HepG2 (cell line): ENCODE measurements at regions not wholly inside any gene's neighbourhood (a gene's known extent, or its start where the extent isn't known, plus 50 kb on each side); places are given as distances from the start of the nearest gene placed in this dataset.
A peak's percentile ranks its signal among the peaks of the same experiment; 100 is the strongest.

Experiments used
- ARID3A ChIP-seq: IDR thresholded peaks from 2 replicates; pipeline ENCODE4 v1.6.1; 2012; ENCODE audit warnings: low read depth, low read length, improper control_type of control experiment
- IRF2 ChIP-seq: IDR thresholded peaks from 2 replicates; pipeline ENCODE4 v1.6.1; 2018; ENCODE audit warnings: missing genetic modification reagents, missing compliant biosample characterization
- KAT8 ChIP-seq: IDR thresholded peaks from 2 replicates; pipeline ENCODE4 v1.6.1; 2016; ENCODE audit warnings: missing genetic modification reagents, missing compliant biosample characterization
- KLF6 ChIP-seq: IDR thresholded peaks from 2 replicates; pipeline ENCODE4 v1.8.0; 2016; ENCODE audit warnings: missing biosample characterization, missing genetic modification reagents
- PLSCR1 ChIP-seq: sonication (generic); formaldehyde crosslinking; IDR thresholded peaks from 2 replicates; pipeline ENCODE4 v1.5.0; 2020; ENCODE audit warnings: missing genetic modification reagents, mild to moderate bottlenecking, borderline replicate concordance
- PRDM10 ChIP-seq: sonication (generic); formaldehyde crosslinking; IDR thresholded peaks from 2 replicates; pipeline ENCODE4 v1.4.0; 2020; ENCODE audit warnings: low read depth, missing genetic modification reagents
- RBAK ChIP-seq: sonication (generic); formaldehyde crosslinking; IDR thresholded peaks from 2 replicates; pipeline ENCODE4 v1.5.1; 2020; ENCODE audit warnings: mild to moderate bottlenecking, missing genetic modification reagents
- TCF7 ChIP-seq: sonication (generic); IDR thresholded peaks from 2 replicates; pipeline ENCODE4 v1.6.1; 2016; ENCODE audit warnings: antibody characterized with exemption, low read depth
- ZBTB40 ChIP-seq, 2 experiments: fragments of 450-650 bp in 1 of 2; sonication (generic) in 1 of 2; formaldehyde crosslinking in 1 of 2; IDR thresholded peaks; 2 replicates each; pipeline versions ENCODE4 v1.6.1 to v1.8.0; 2016 to 2022; ENCODE audit warnings: antibody characterized with exemption in 1 of 2, mild to moderate bottlenecking in 1 of 2, missing genetic modification reagents in 1 of 2
- ZNF101 ChIP-seq: sonication (generic); formaldehyde crosslinking; IDR thresholded peaks from 2 replicates; pipeline ENCODE4 v1.4.0; 2020; ENCODE audit warnings: mild to moderate bottlenecking, low read depth, missing genetic modification reagents, borderline replicate concordance
- ZNF317 ChIP-seq: sonication (generic); formaldehyde crosslinking; IDR thresholded peaks from 2 replicates; pipeline ENCODE4 v1.5.0; 2020; ENCODE audit warnings: mild to moderate bottlenecking, missing genetic modification reagents
- ZNF382 ChIP-seq: sonication (generic); formaldehyde crosslinking; IDR thresholded peaks from 2 replicates; pipeline ENCODE4 v1.5.0; 2020; ENCODE audit warnings: missing genetic modification reagents, mild to moderate bottlenecking, borderline replicate concordance
- ZNF746 ChIP-seq: sonication (generic); formaldehyde crosslinking; IDR thresholded peaks from 2 replicates; pipeline ENCODE4 v1.8.0; 2022; ENCODE audit warnings: mild to moderate bottlenecking, missing genetic modification reagents
- ZNF781 ChIP-seq: sonication (generic); formaldehyde crosslinking; IDR thresholded peaks from 2 replicates; pipeline ENCODE4 v1.5.1; 2020; ENCODE audit warnings: borderline replicate concordance, mild to moderate bottlenecking, missing genetic modification reagents; ENCODE audit errors: not compliant biosample characterization

- TF ChIP-seq PRDM10 (CRISPR knock-in tag) = no peak
- TF ChIP-seq ZNF101 = no peak
- TF ChIP-seq ZNF317 (CRISPR knock-in tag) = peak; percentile 60; the same call in 1 of the 2 replicates
- no peak for TF ChIP-seq IRF2 (CRISPR knock-in tag)
- no peak for TF ChIP-seq RBAK
- TF ChIP-seq PLSCR1 (CRISPR knock-in tag) = no peak
- TF ChIP-seq ZBTB40 (IDR thresholded peaks at IDR 0.05) = no peak
- TF ChIP-seq ZBTB40 (CRISPR knock-in tag; IDR thresholded peaks at IDR 0.05) = no peak
- no peak for TF ChIP-seq ZNF382 (CRISPR knock-in tag)
- peak; percentile 40; the same call in 1 of the 2 replicates for TF ChIP-seq KAT8
- no peak for TF ChIP-seq KLF6 (CRISPR knock-in tag)
- TF ChIP-seq TCF7 = no peak
- TF ChIP-seq ARID3A = peak; percentile 69; the same call in 1 of the 2 replicates
- TF ChIP-seq ZNF781 (CRISPR knock-in tag) = no peak
- no peak for TF ChIP-seq ZNF746 (CRISPR knock-in tag)
These were observed 152.2 kb upstream of the TRPM3 start (continued) for GRCh38 chr9:71273613-71274012.
